Activated B cell treated with CpG ODN at 0.5 μM for 24 hours (primary cell): ENCODE measurements at regions not wholly inside any gene's neighbourhood (a gene's known extent, or its start where the extent isn't known, plus 50 kb on each side); places are given as distances from the start of the nearest gene placed in this dataset.

Experiments
- ATAC-seq: fragments of 200-7000 bp; cut with Tn5 transposase; one replicate; pipeline ENCODE4 v1.10.0; 2021; ENCODE audit warnings: low read depth, mild to moderate bottlenecking, moderate library complexity
- CTCF ChIA-PET: fragments of 350-600 bp; sonication (Branson Sonifier 250); formaldehyde crosslinking; loops from one replicate; lab custom pipeline; 2021; ENCODE audit warnings: antibody characterized with exemption; lab: Charles Lee
- POLR2A ChIA-PET: fragments of 350-600 bp; sonication (Branson Sonifier 250); formaldehyde crosslinking; loops from one replicate; lab custom pipeline; 2021; ENCODE audit warnings: antibody characterized with exemption; lab: Charles Lee
- DNase-seq: peaks from one replicate; pipeline ENCODE4 v3.0.0; 2022
- H3K27ac Mint-ChIP-seq: one replicate; pipeline ENCODE4 v1.8.0; 2020; ENCODE audit warnings: mixed read lengths
- H3K27me3 Mint-ChIP-seq: one replicate; pipeline ENCODE4 v1.8.0; 2021; ENCODE audit warnings: mixed read lengths
- H3K36me3 Mint-ChIP-seq: one replicate; pipeline ENCODE4 v1.8.0; 2021; ENCODE audit warnings: low read depth, mixed read lengths
- H3K4me1 Mint-ChIP-seq: one replicate; pipeline ENCODE4 v1.8.0; 2021; ENCODE audit warnings: mixed read lengths
- H3K4me3 Mint-ChIP-seq: one replicate; pipeline ENCODE4 v1.8.0; 2020; ENCODE audit warnings: mild to moderate bottlenecking, mixed read lengths
- H3K9me3 Mint-ChIP-seq: one replicate; pipeline ENCODE4 v1.8.0; 2020; ENCODE audit warnings: mixed read lengths
- CTCF ChIP-seq: fragments of 200-600 bp; IDR thresholded peaks from one replicate; pipeline ENCODE4 v1.8.0; 2022; ENCODE audit warnings: antibody characterized with exemption, mild to moderate bottlenecking
- intact Hi-C: fragments of 100-400 bp; cut with micrococcal nuclease; formaldehyde crosslinking; loops from one replicate; pipeline ENCODE4 v1.15.1; 2024

GRCh38 chr12:91921555-91921954, 224.1 kb downstream of the BTG1 start:
- Mint-ChIP-seq H3K4me1 (no peaks in the 10 kb centered on the region), H3K36me3 (no peaks in the 10 kb centered on the region), H3K4me3 (no peak overlapping the region), H3K9me3 (peaks cover 3% of the 10 kb centered on the region), H3K27me3 (no peaks in the 10 kb centered on the region), H3K27ac (no peak overlapping the region)
- intact Hi-C loops = no loop called here
- POLR2A ChIA-PET = no interaction called here
- no peak for TF ChIP-seq CTCF
- CTCF ChIA-PET = no interaction called here
- ATAC-seq = no peak
- DNase-seq = no peak

DNA sequence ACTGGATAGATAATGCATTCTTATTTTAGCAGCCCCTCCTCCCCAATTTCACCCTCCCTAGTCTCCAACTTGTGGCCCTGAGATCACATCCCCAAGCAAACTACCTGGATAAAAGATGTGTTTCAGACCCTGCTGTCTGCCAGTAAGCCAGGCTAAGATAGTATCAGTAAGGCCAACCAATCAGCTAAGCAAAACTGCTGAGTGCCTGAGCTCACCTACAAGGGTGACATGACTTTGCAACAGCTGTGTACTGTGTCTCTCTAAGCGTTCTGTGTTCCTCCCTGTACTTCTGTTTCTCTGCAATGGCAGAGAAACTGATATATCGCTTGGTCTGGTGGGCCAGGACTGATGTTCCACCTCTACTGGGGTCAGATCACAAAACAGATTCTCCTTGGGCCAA, 224.9 kb downstream of the BTG1 start:
- TF ChIP-seq CTCF = no peak
- Mint-ChIP-seq H3K4me1 (no peaks in the 10 kb centered on the region), H3K4me3 (no peak overlapping the region), H3K36me3 (no peaks in the 10 kb centered on the region), H3K27me3 (no peaks in the 10 kb centered on the region), H3K9me3 (peaks cover 3% of the 10 kb centered on the region), H3K27ac (no peak overlapping the region)
- CTCF ChIA-PET = no interaction called here
- intact Hi-C loops = no loop called here
- POLR2A ChIA-PET = no interaction called here
- DNase-seq = no peak
- ATAC-seq = no peak

DNA sequence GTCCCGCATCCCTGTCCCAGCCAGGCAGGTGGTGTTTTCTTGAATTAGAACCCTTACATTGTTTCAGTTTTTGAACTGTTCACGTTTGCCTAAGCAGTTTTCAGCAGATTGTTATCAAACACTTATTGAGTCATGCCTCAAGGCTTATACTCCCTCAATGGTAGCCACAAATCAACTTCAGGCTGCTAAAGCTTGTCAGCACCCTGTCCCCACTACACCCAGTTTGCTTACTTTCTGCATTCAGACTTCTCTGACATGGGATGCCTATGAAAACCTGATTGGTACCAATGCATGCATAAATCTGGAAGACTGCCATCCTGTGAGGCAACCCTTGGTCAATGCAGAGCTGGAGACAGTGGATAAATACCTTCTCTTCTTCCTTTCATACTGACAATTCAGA, 225.4 kb downstream of the BTG1 start:
- H3K27me3 Mint-ChIP-seq = no peaks in the 10 kb centered on the region
- DNase-seq = no peak
- ChIA-PET POLR2A (no interaction called here), CTCF (no interaction called here)
- H3K4me1 Mint-ChIP-seq = no peaks in the 10 kb centered on the region
- no peak for TF ChIP-seq CTCF
- H3K4me3 Mint-ChIP-seq = no peak overlapping the region
- peaks cover 3% of the 10 kb centered on the region for H3K9me3 Mint-ChIP-seq
- no peaks in the 10 kb centered on the region for H3K36me3 Mint-ChIP-seq
- no peak for ATAC-seq
- no peak overlapping the region for H3K27ac Mint-ChIP-seq
- intact Hi-C loops = no loop called here

DNA sequence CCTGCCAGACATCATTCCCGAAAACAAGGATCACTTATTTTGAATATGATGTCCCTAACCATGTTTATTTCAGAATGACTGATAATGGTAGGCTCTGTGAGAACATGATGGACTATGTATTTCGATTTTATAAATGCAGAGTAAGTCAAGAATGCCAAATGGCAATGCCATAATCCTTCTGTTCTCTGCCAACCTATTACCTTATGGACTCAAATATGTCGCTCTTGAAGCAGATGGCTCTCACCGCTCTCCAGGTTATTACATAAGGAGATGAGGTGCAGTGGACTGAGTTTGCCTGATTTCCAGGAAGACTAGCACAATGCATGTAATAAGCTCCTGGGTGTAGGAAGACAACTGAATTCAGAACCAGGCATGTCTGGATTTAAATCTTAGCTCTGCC, 227.2 kb downstream of the BTG1 start:
- TF ChIP-seq CTCF = no peak
- H3K4me1 Mint-ChIP-seq = no peaks in the 10 kb centered on the region
- H3K36me3 Mint-ChIP-seq = no peaks in the 10 kb centered on the region
- H3K4me3 Mint-ChIP-seq = no peak overlapping the region
- no peak overlapping the region for H3K27ac Mint-ChIP-seq
- no peaks in the 10 kb centered on the region for H3K27me3 Mint-ChIP-seq
- ChIA-PET POLR2A (no interaction called here), CTCF (no interaction called here)
- ATAC-seq (no peak), DNase-seq (no peak)
- intact Hi-C loops = no loop called here
- peaks cover 3% of the 10 kb centered on the region for H3K9me3 Mint-ChIP-seq

DNA sequence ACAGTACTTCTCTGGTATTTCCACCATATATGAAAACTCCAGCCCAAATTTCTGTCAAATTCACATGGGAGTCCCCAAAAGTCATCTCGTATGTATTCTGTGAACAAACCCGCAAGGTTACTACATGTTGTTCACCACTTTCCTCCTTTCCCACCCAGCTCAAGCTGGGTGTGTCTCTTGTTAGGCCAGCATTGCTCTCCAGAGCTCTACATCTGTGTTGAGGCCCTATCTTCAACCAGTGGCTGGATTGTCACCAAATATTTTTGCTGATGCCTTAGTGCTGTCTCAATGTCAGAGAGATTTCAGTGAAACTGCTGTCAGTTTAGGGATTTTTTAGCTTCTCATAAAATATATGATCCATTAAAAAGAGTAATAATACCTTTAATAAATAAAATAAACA, 230.9 kb downstream of the BTG1 start:
- ATAC-seq = no peak
- Mint-ChIP-seq H3K27ac (no peak overlapping the region), H3K36me3 (no peaks in the 10 kb centered on the region), H3K4me1 (no peaks in the 10 kb centered on the region), H3K9me3 (peaks cover 3% of the 10 kb centered on the region), H3K4me3 (no peak overlapping the region), H3K27me3 (no peaks in the 10 kb centered on the region)
- DNase-seq = no peak
- ChIA-PET POLR2A (no interaction called here), CTCF (no interaction called here)
- TF ChIP-seq CTCF = no peak
- intact Hi-C loops = no loop called here
